ENCODE measurements at regions not wholly inside any gene's neighbourhood (a gene's known extent, or its start where the extent isn't known, plus 50 kb on each side); places are given as distances from the start of the nearest gene placed in this dataset.
"Not testable (repeated sequence)": the region's sequence is repeated elsewhere in the genome, so short reads cannot be mapped to it uniquely, and the experiment has no call there.

GRCh38 chr2:35582637-35583036, 772.9 kb upstream of the CRIM1 start:
- DNase-seq (ENCODE audit: low spot score) (no peak), ATAC-seq (ENCODE audit: low FRiP score) (no peak)
- TF ChIP-seq CTCF (IDR thresholded peaks at IDR 0.05), result no peak

GRCh38 chr2:35580956-35581355, 774.6 kb upstream of the CRIM1 start:
- no peak for ATAC-seq (ENCODE audit: low FRiP score)
- TF ChIP-seq CTCF (IDR thresholded peaks at IDR 0.05), result no peak
- no peak for DNase-seq (ENCODE audit: low spot score)

GRCh38 chr2:35568574-35568973, 787.0 kb upstream of the CRIM1 start:
- not testable (repeated sequence) for ATAC-seq (ENCODE audit: low FRiP score); DNase-seq (ENCODE audit: low spot score)

GRCh38 chr2:35562488-35562887, 793.1 kb upstream of the CRIM1 start:
- TF ChIP-seq CTCF (IDR thresholded peaks at IDR 0.05), result no peak
- ATAC-seq (ENCODE audit: low FRiP score) (no peak), DNase-seq (ENCODE audit: low spot score) (no peak)

GRCh38 chr2:35548171-35548570, 807.4 kb upstream of the CRIM1 start:
- ATAC-seq (ENCODE audit: low FRiP score), result no peak
- no peak for DNase-seq (ENCODE audit: low spot score)
- no peak for TF ChIP-seq CTCF (IDR thresholded peaks at IDR 0.05)

- TF ChIP-seq CTCF (IDR thresholded peaks at IDR 0.05), result no peak
- no peak for DNase-seq (ENCODE audit: low spot score)
- ATAC-seq (ENCODE audit: low FRiP score), result no peak
Measured at GRCh38 chr2:35545301-35545700, 810.3 kb upstream of the CRIM1 start.

GRCh38 chr2:35538796-35539195, 816.8 kb upstream of the CRIM1 start:
- ATAC-seq (ENCODE audit: low FRiP score) (no peak), DNase-seq (ENCODE audit: low spot score) (no peak)
- TF ChIP-seq CTCF (IDR thresholded peaks at IDR 0.05), result no peak

- TF ChIP-seq CTCF (IDR thresholded peaks at IDR 0.05), result no peak
- DNase-seq (ENCODE audit: low spot score) (no peak), ATAC-seq (ENCODE audit: low FRiP score) (no peak)
Measured at GRCh38 chr2:35530615-35531135, 824.9 kb upstream of the CRIM1 start.

Data from omental fat pad (tissue), 3 donors.